Activated CD4-positive, alpha-beta memory T cell treated with anti-CD3 and anti-CD28 coated beads, Interleukin-2, amount 10 ng/mL, durations not matched to agents 7 days and 5 days (primary cell): ENCODE measurements at regions not wholly inside any gene's neighbourhood (a gene's known extent, or its start where the extent isn't known, plus 50 kb on each side); places are given as distances from the start of the nearest gene placed in this dataset.
"Not testable (repeated sequence)": the region's sequence is repeated elsewhere in the genome, so short reads cannot be mapped to it uniquely, and the experiment has no call there.

ENCODE experiments used
- CTCF ChIA-PET: fragments of 350-600 bp; sonication (Branson Sonifier 250); formaldehyde crosslinking; loops from one replicate; lab custom pipeline; 2021; ENCODE audit warnings: antibody characterized with exemption, inconsistent platforms; lab: Charles Lee
- POLR2A ChIA-PET: fragments of 350-600 bp; sonication (Branson Sonifier 250); formaldehyde crosslinking; loops from one replicate; lab custom pipeline; 2021; ENCODE audit warnings: antibody characterized with exemption; lab: Charles Lee
- DNase-seq: peaks from one replicate; pipeline ENCODE4 v3.0.0-alpha.2; 2020
- H3K27ac Mint-ChIP-seq: one replicate; pipeline ENCODE4 v1.8.0; 2021; ENCODE audit warnings: mild to moderate bottlenecking, mixed read lengths
- H3K27me3 Mint-ChIP-seq: one replicate; pipeline ENCODE4 v1.8.0; 2021; ENCODE audit warnings: mixed read lengths
- H3K36me3 Mint-ChIP-seq: one replicate; pipeline ENCODE4 v1.8.0; 2021; ENCODE audit warnings: low read depth, mixed read lengths
- H3K4me1 Mint-ChIP-seq: one replicate; pipeline ENCODE4 v1.8.0; 2021; ENCODE audit warnings: mixed read lengths
- H3K4me3 Mint-ChIP-seq: one replicate; pipeline ENCODE4 v1.8.0; 2021; ENCODE audit warnings: mild to moderate bottlenecking, mixed read lengths
- H3K9me3 Mint-ChIP-seq: one replicate; pipeline ENCODE4 v1.8.0; 2021; ENCODE audit warnings: mixed read lengths

DNA sequence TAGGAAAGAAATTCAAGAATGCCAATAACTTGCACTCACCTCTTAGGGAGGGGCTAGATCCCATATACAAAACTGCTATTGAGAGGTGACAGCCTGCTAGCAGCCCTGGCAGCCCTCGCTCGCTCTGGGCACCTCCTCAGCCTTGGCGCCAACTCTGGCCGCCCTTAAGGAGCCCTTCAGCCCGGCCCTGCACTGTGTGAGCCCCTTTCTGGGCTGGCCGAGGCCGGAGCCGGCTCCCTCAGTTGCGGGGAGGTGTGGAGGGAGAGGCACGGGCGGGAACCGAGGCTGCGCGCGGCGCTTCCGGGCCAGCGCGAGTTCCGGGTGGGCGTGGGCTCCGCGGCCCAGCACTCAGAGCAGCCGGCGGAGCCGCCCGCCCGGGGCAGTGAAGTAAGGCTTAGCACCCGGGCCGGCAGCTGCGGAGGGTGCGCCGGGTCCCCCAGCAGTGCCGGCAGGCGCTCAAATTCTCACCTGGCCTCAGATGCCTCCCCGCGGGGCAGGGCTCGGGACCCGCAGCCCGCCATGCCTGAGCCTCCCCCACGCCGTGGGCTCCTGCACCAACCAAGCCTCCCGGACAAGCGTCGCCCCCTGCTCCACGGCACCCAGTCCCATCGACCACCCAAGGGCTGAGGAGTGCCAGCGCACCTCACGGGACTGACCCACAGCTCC is 329.9 kb downstream of the FAM181B start:
- POLR2A ChIA-PET = no interaction called here
- Mint-ChIP-seq H3K36me3 (no peaks in the 10 kb centered on the region), H3K27me3 (no peaks in the 10 kb centered on the region), H3K4me1 (no peaks in the 10 kb centered on the region), H3K9me3 (peaks cover 2% of the 10 kb centered on the region), H3K27ac (no peak overlapping the region), H3K4me3 (no peak overlapping the region)
- DNase-seq = no peak
- CTCF ChIA-PET = no interaction called here

GRCh38 chr11:82398300-82398815 is 335.3 kb downstream of the FAM181B start:
- Mint-ChIP-seq H3K9me3 (no peaks in the 10 kb centered on the region), H3K27ac (no peak overlapping the region), H3K27me3 (no peaks in the 10 kb centered on the region), H3K36me3 (no peaks in the 10 kb centered on the region), H3K4me3 (no peak overlapping the region), H3K4me1 (no peaks in the 10 kb centered on the region)
- ChIA-PET POLR2A (no interaction called here), CTCF (no interaction called here)
- no peak for DNase-seq

- not testable (repeated sequence) for H3K27ac Mint-ChIP-seq
Observed at GRCh38 chr11:82396639-82397038, 337.0 kb downstream of the FAM181B start.

GRCh38 chr11:82384308-82384707 is 349.4 kb downstream of the FAM181B start:
- no peak overlapping the region for H3K4me3 Mint-ChIP-seq
- H3K27ac Mint-ChIP-seq = no peak overlapping the region
- H3K4me1 Mint-ChIP-seq = no peaks in the 10 kb centered on the region
- no peaks in the 10 kb centered on the region for H3K27me3 Mint-ChIP-seq
- H3K9me3 Mint-ChIP-seq = peaks cover 2% of the 10 kb centered on the region
- no peak for DNase-seq
- ChIA-PET CTCF (no interaction called here), POLR2A (no interaction called here)
- no peaks in the 10 kb centered on the region for H3K36me3 Mint-ChIP-seq

More at GRCh38 chr11:82396639-82397038, 337.0 kb downstream of the FAM181B start:
- H3K4me3 Mint-ChIP-seq, H3K36me3 Mint-ChIP-seq, POLR2A ChIA-PET, H3K4me1 Mint-ChIP-seq, DNase-seq, H3K27me3 Mint-ChIP-seq, H3K9me3 Mint-ChIP-seq: not testable (repeated sequence)
- CTCF ChIA-PET = interaction anchor here (0.7 kb wide), 1 partner anchor 9 kb away, joined by 6 read pairs; no protein-coding TSS in a partner anchor

DNA sequence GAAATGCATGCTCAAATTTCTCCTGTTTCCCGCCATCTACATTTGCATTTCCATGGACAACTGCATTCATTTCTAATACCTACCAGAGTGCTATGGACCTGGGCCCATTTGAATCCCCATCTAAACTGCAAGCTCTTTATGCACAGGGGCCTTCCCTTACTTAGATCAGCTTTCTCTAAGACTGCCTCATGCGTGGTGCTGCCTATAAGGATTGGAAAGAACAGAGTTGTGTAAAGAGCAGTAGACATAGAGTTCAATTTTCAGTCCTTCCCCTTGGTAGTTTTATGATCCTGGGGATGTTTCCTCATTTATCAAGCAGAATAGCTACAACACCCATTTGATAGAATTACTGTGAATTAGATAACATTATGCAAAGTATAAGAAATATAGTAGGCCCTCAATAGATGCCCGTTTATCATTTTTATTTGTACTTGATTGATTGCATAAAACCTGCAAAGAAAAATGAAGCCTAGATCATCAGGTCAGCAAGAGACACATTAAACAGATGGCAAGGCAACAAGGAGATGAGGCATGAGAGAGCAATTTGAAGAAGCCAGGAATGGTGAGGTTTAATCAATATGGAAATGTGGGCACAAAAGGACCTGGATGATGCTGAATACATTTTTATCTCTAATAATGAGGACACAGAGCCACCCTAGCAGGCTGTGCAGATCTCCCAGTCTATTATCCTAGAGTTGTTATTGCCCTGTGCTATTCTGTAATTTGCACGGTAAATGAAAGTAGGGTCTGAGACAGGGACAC is 359.7 kb downstream of the FAM181B start:
- no peak overlapping the region for H3K4me3 Mint-ChIP-seq
- no peak for DNase-seq
- ChIA-PET POLR2A (no interaction called here), CTCF (no interaction called here)
- H3K4me1 Mint-ChIP-seq = no peaks in the 10 kb centered on the region
- peaks cover 2% of the 10 kb centered on the region for H3K9me3 Mint-ChIP-seq
- H3K27ac Mint-ChIP-seq = no peak overlapping the region
- H3K27me3 Mint-ChIP-seq = no peaks in the 10 kb centered on the region
- no peaks in the 10 kb centered on the region for H3K36me3 Mint-ChIP-seq

DNA sequence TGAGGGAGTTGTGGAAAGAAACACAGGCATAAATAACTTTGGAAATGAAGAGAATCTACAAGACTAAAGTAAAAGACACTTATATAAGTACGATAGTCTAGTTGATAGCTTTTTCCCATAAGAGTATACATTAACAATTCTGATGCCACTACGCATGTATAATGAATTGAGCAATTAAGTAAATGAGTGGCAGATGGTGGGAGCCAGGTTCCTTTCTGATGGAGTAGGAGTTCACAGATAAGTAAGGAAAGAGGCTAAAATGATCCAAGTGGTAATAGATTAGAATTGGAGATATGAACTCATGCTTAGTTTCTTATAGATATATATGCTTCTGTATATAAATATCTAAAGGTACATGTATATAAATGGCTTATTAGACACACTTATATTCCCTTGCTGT is 368.3 kb downstream of the FAM181B start:
- Mint-ChIP-seq H3K27ac (no peak overlapping the region), H3K4me3 (no peak overlapping the region), H3K36me3 (no peaks in the 10 kb centered on the region), H3K4me1 (no peaks in the 10 kb centered on the region), H3K27me3 (no peaks in the 10 kb centered on the region), H3K9me3 (no peaks in the 10 kb centered on the region)
- POLR2A ChIA-PET = no interaction called here
- DNase-seq = no peak
- CTCF ChIA-PET = no interaction called here

GRCh38 chr11:82356316-82356715 is 377.3 kb downstream of the FAM181B start:
- no peak for DNase-seq
- ChIA-PET CTCF (no interaction called here), POLR2A (no interaction called here)
- Mint-ChIP-seq H3K9me3 (peaks cover 3% of the 10 kb centered on the region), H3K4me1 (no peaks in the 10 kb centered on the region), H3K4me3 (no peak overlapping the region), H3K27ac (no peak overlapping the region), H3K27me3 (no peaks in the 10 kb centered on the region), H3K36me3 (no peaks in the 10 kb centered on the region)

- Mint-ChIP-seq H3K4me1 (no peaks in the 10 kb centered on the region), H3K36me3 (no peaks in the 10 kb centered on the region), H3K27ac (no peak overlapping the region), H3K4me3 (no peak overlapping the region), H3K9me3 (peaks cover 3% of the 10 kb centered on the region), H3K27me3 (no peaks in the 10 kb centered on the region)
- ChIA-PET POLR2A (no interaction called here), CTCF (no interaction called here)
- DNase-seq = no peak
Observed at GRCh38 chr11:82355313-82355823, 378.3 kb downstream of the FAM181B start.

DNA sequence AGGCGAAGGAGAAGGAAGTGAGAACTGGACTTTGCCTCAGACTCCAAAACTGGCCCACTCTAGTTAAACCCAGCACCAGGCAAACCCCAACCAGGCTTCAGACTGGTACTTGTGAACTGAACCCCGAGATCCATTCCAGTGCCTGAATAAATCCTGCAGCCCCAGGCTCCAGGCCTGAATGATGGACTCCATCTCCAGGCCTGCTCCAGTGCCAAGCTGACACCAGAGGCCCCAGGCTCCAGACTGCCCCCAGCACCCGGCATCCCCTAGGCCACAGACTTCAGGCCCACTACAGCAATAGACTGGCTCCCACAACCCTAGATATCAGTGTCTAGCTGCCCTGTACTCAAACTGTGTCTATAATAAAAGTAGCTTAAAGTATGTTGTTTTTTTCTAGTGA is 406.8 kb downstream of the FAM181B start:
- Mint-ChIP-seq H3K27me3 (no peaks in the 10 kb centered on the region), H3K36me3 (no peaks in the 10 kb centered on the region), H3K9me3 (no peaks in the 10 kb centered on the region), H3K4me3 (no peak overlapping the region), H3K27ac (no peak overlapping the region), H3K4me1 (no peaks in the 10 kb centered on the region)
- ChIA-PET CTCF (no interaction called here), POLR2A (no interaction called here)
- no peak for DNase-seq

GRCh38 chr11:82321206-82321605 is 412.5 kb downstream of the FAM181B start:
- POLR2A ChIA-PET = no interaction called here
- Mint-ChIP-seq H3K4me3 (no peak overlapping the region), H3K27me3 (no peaks in the 10 kb centered on the region), H3K9me3 (no peaks in the 10 kb centered on the region), H3K36me3 (no peaks in the 10 kb centered on the region), H3K27ac (no peak overlapping the region), H3K4me1 (no peaks in the 10 kb centered on the region)
- DNase-seq = no peak
- CTCF ChIA-PET = no interaction called here

- Mint-ChIP-seq H3K4me3 (no peak overlapping the region), H3K27me3 (no peaks in the 10 kb centered on the region), H3K27ac (no peak overlapping the region), H3K9me3 (no peaks in the 10 kb centered on the region), H3K4me1 (no peaks in the 10 kb centered on the region), H3K36me3 (no peaks in the 10 kb centered on the region)
- CTCF ChIA-PET = no interaction called here
- no peak for DNase-seq
- POLR2A ChIA-PET = no interaction called here
Observed at GRCh38 chr11:82315093-82315492, 418.6 kb downstream of the FAM181B start.

DNA sequence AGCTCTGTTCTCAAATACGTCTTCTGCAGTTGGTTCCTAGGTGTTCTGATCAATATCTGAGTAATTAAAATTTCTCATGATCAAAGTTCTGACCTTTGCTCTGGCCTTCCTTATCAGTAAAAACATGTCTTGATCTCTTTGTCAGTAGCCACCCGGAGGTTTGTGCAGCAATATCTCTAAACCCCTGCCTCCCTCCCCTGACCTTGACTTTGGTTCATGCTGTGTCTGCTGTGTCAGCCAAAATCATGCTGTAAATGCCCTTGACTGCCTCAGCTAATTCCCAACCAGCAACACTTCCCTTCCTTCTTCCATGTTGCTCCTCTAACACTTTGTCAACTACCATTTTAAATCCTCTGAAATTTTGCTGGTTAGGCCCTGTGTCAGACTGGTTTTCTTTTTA is 424.7 kb downstream of the FAM181B start:
- ChIA-PET CTCF (no interaction called here), POLR2A (no interaction called here)
- Mint-ChIP-seq H3K4me3 (no peak overlapping the region), H3K9me3 (no peaks in the 10 kb centered on the region), H3K36me3 (no peaks in the 10 kb centered on the region), H3K27ac (no peak overlapping the region), H3K4me1 (no peaks in the 10 kb centered on the region), H3K27me3 (no peaks in the 10 kb centered on the region)
- DNase-seq = no peak

- no peak for DNase-seq
- POLR2A ChIA-PET = no interaction called here
- H3K27ac Mint-ChIP-seq = no peak overlapping the region
- no peak overlapping the region for H3K4me3 Mint-ChIP-seq
- H3K4me1 Mint-ChIP-seq = no peaks in the 10 kb centered on the region
- H3K9me3 Mint-ChIP-seq = no peaks in the 10 kb centered on the region
- H3K36me3 Mint-ChIP-seq = no peaks in the 10 kb centered on the region
- H3K27me3 Mint-ChIP-seq = no peaks in the 10 kb centered on the region
- CTCF ChIA-PET = no interaction called here
Observed at GRCh38 chr11:82305123-82305522, 428.5 kb downstream of the FAM181B start.
